Renal cortical epithelial cell (primary cell): ENCODE measurements at regions not wholly inside any gene's neighbourhood (a gene's known extent, or its start where the extent isn't known, plus 50 kb on each side); places are given as distances from the start of the nearest gene placed in this dataset.

Experiments used
- DNase-seq: peaks from one replicate; pipeline ENCODE4 v3.0.0-alpha.2; 2011; ENCODE audit warnings: low read depth

DNA sequence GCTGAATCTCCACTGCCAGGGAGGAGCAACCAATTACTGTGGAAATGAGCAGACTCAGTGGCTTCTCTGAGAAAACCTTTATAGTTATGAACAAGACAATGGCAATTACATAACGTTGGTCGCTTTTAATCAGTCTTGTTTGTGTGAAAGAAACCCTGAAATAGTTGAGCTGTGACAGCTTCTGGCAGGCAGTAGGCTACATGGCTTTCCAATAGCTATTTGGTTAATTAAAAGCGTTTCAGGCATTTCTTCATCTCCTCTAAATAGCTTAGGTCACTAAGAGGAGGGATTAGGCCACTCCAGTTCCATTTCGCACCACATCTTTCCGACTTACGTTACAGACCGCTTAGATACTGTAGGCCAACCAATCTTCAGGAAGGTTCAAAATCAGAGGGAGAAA, 794.4 kb upstream of the ID2 start:
- DNase-seq, result peak; percentile 26

DNA sequence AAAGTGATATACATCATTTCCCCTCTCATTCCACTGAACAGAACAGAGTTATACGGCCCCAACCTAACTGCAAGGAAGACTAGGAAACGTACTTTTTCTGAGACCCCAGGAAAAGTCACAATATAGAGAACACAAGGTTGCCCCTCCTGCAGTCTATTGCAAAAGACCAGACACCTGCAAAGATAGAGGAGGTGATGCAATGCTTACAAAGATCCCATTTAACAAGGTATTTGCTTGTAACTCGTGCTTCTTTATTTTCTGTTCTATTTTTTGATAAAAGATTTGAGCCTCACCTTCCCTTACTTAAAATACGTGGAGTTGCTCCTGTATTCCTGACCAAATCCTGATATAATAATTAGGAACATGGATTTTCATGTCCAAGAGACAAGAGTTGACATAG, 793.0 kb upstream of the ID2 start:
- DNase-seq, result no peak

GRCh38 chr2:7891312-7891711, 790.5 kb upstream of the ID2 start:
- DNase-seq, result no peak

DNA sequence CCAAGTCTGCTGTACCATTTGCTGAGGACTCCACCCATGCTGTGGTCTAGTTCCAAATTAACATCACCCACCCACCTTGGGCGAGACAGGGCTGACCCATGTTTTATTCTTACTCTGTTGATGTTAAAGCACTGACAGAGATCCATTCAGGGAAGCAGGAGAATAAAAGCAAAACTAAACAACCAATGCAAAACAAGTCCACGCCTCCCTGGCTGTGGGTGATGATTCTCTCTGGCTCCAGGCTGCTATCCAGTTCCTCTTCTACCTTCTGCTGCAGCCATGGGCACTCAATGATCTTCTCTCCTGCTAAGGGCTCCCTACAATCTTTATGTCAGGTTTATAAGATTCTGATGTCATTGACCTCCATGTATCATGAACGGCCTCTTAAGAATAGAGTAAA, 786.6 kb upstream of the ID2 start:
- DNase-seq, result no peak

DNA sequence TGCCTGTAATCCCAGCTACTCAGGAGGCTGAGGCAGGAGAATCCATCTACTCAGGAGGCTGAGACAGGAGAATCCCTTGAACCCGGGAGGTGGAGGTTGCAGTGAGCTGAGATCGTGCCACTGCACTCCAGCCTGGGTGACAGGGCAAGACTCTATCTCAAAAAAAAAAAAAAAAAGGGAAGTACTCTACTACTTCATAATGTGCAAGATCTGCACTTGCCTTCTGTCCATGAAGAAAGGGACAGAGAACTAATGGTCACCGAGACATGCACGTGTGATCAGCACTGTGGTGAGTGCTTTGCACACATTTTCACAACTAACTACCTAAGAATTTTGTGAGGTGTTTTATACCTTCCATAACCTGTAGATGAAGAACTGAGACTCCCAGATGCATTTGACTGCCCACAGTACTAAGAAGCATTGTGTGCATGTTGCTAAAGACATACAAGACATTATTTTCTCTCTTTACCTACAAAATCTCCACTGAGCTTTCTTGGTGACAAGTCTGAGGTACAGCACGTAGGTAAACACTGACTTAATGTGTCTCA, 784.8 kb upstream of the ID2 start:
- DNase-seq, result no peak

- peak; percentile 32 for DNase-seq
These were observed 782.6 kb upstream of the ID2 start for GRCh38 chr2:7899241-7899640.

- no peak for DNase-seq
These were observed 781.9 kb upstream of the ID2 start for GRCh38 chr2:7899923-7900322.

DNA sequence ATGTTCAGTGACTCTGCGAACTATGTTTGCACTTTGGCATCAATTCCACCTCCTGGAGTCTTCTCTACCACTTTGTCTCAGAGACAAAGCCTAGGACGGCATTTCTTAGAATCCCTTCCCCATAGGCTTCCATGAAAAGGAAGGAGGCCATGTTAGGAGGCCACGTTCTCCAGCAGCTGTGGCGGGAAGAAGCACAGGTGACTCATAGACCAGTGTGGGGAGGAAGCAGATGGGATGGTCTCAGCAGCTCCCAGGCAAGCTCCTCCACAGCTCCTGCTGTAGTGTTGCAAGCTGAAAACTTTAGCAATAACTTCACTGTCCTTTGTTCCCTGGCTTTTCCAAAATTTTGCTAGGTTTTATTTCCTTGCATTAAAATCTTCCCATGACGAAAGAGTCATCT, 781.3 kb upstream of the ID2 start:
- DNase-seq, result no peak

GRCh38 chr2:7902251-7902765, 779.5 kb upstream of the ID2 start:
- no peak for DNase-seq

DNA sequence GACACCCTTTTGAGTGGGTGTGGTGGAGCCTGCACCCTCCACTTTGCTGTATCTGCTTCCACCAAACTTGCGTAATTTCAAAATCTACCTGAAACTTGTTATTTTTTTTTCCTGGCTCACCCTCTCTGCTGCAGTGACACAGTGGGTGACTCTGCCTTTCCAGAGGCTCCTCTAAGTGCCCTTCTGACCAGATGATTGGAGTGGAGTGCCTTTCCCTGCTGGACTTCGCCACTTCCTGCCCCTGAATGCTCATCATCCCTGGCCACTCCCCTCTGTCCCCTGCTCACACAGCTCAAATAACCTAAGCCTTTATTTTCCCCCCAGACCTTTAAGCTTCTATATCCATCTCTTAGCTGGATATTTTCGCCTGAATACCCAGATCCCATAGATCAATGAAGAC, 777.5 kb upstream of the ID2 start:
- DNase-seq, result no peak

GRCh38 chr2:7905756-7906155, 776.1 kb upstream of the ID2 start:
- no peak for DNase-seq

DNA sequence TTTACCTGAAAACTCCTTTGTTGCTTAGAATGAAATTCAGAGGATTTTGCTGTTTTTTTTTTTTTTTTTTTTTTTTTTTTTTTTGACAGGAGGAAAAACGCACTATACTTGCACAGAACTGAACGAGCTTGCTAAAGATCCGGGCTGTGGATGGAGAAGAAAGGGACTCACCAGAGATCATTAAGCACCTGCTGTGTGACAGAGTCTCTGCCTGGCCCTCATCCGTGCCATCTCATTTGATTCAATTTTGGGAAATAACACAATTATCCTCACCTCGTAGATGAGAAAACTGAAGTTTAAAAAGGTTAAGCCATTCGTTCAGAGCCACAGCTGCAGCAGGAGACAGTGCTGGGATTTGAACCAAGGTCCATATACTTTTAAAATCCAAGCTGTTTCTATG, 775.4 kb upstream of the ID2 start:
- no peak for DNase-seq

DNA sequence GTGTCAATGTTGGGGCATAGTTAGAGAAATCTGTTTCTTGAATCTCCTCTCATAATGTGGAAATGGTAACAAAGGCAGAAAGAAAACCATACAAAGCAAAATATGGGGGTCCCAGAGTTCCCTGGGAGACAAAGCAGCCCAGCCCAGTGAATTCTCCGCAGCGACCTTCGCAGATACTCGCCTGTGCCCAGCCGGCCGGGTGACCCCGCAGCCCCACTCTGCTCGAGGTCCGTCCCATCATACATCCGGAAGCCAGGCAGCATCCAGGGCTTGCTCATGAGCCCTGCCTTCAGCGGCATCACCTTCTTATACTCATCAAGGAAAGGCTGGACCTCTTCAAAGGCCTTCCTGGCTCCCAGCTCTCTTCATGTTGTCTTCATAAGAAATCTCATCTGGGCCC, 774.8 kb upstream of the ID2 start:
- no peak for DNase-seq

- DNase-seq, result no peak
These were observed 771.1 kb upstream of the ID2 start for GRCh38 chr2:7910752-7911151.

DNA sequence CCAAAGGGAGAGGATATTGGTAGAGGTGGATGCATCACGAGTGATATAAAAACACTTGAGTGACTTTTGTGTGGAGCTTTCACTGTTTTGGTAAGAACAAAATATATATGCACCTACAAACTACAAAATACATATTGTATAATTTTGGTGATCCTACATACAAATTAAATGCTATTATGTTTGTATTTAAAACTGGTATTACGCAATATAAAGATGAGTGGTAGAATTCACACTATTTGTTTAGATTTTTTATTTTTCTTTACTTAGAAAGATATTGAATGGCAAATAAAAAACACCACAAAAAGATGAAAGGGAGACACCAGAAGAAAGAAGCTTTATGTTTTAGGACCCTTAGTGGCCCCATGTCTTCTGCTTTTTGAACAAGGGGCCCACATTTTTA, 770.7 kb upstream of the ID2 start:
- no peak for DNase-seq

DNA sequence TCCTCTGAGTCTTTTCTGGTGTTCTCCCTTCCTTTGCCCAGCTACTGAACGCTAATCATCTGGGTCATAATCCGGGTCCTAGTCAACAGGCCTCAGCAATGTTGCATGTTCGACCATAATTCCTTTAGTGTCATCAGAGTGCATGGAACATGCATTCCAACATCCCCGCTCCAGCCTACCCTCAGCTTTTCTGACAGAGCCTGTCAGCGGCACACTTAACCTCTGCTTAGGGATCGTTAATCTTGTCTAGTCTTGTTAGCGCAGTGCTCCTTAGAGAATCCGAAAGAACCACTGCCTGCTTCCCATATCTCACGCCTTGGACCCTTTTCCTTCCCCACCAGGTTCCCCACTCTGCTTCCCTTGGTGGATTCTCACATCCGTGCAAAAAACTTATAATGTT, 767.9 kb upstream of the ID2 start:
- no peak for DNase-seq

- DNase-seq, result no peak
These were observed 766.4 kb upstream of the ID2 start for GRCh38 chr2:7915302-7916091.

DNA sequence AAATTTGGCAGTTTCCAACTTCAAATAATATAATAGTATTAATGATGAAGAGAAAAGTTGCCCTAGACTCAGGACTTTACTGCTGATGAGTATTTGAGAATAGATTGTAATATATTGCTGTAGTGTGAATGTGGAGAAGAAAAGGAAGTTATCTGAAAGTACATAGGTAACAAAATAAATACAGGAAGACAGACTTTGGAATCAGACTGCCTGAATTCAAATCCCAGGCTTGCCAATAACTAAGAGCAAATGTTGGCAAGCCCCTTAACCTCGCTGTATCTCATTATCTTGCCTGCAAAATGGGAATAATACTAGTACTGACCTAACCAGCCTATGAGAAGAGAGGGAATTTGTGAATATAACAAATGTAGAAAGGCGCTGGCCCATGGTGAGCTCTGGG, 765.2 kb upstream of the ID2 start:
- DNase-seq, result no peak

- no peak for DNase-seq
These were observed 762.3 kb upstream of the ID2 start for GRCh38 chr2:7919510-7919909.

DNA sequence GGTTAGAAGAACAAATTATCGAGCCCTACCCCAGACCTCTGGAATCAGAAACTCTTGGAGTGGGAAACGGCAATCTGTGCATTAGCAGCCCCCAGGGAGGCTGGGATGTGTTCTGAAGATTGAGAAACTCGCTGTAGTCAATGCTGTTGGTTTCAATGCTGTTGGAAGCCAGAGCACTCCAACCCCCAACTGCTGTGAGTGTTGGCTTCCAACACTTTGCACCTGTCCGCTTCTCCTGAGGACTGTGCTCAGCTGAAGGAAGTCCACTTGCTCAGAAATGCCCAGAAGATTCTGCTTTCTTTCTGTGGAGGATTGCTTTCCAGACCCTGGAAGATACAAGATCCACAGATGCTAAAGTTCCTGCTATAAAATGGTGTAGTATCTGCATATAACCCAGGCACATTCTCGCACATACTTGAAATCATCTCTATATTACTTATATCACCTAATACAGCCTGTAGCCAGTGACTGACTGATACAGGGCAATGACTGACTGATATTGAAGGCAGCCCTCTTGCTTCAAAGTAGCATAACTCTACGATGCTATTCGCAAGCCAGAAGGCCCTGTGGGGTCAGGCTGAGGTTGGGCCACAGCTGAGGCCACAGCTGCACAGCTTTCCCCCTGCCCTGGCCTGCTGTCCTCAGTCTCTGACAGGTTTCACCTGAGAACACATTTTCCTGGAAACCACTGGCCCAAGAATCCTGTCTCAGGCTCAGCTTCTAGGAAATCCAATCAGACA, 757.7 kb upstream of the ID2 start:
- no peak for DNase-seq

GRCh38 chr2:7925506-7925905, 756.4 kb upstream of the ID2 start:
- no peak for DNase-seq

DNA sequence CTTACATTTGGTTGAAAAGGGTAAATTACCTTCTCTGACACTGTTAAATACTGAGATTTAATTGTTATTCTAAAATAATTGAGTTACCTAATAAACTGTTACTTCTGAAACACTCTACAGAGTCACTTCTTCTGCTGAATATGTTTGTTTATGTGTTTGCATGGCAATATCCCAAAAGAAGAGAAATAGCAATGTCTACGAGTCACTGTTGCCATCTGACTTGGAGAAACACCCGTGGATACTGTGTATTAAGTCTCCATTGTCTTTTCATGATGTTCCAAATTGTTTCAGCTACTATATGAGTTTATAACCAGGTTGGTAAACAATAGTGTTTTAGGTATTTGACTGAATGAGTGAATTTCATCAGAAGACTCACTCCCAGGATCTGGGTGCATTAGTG, 754.2 kb upstream of the ID2 start:
- DNase-seq, result peak; percentile 35

DNA sequence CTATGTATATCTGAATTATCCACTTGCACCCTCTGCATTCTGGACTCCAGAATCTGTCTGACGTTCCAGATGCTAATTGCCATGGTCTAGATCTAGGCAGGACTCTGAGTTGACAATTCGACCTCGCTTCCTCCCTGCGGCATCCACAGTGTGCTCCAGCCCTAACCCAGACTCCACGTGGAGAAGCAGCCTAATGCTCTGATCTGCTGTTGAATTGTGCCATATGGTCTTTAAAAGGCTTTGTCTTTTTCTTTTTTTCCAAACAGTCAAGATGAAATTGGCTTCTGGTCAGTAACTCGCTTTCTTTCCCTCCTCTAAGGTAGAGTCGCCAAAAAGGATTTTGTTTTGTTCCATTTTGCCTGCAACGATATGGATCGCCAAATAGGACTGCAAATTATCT, 752.6 kb upstream of the ID2 start:
- DNase-seq, result no peak
